Left renal pelvis (tissue), 4 donors: ENCODE measurements at regions not wholly inside any gene's neighbourhood (a gene's known extent, or its start where the extent isn't known, plus 50 kb on each side); places are given as distances from the start of the nearest gene placed in this dataset.
A peak's percentile ranks its signal among the peaks of the same experiment; 100 is the strongest.

ENCODE experiments used
- DNase-seq, 4 donors: peaks; one replicate each; pipeline ENCODE4 v3.0.0-alpha.2; 2013; ENCODE audit warnings: low read depth in 4 of 4, low spot score in 3 of 4

DNA sequence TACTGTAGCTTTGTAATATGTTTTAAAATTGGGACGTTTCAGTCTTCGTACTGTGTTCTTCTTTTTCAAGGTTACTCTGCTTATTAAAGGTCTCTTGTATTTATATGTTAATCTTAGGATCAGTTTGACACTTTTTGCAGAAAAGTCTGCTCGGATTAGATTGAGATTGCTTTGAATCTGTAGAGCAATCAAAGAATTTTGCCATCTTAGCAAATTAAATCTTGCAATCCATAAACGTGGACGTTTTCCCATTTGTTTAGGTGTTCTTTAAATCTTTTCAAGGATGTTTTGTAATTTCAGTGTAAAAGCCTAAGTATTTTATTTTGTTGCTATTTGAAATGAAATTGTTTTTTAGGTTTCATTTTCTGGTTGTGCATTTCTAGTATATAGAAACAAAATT, 78.0 kb upstream of the GTSF1L start:
- no peak for DNase-seq

DNA sequence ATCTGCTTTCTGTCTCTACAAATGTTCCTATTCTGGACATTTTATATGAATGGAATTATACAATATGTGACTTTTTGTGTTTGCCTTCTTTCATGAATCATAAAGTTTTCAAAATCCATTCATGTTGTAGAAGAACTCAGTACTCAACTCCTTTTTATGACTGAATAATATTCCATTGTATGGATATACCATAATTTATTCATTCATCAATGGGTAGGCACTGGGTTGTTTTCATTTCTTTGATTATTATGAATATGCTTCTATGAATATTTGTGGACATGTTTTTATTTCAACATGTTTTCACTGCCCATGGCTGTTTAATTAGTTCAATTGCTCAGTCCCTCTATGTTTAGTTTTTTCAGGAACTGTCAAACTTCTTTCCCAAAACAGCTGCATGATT, 76.5 kb upstream of the GTSF1L start:
- no peak for DNase-seq

DNA sequence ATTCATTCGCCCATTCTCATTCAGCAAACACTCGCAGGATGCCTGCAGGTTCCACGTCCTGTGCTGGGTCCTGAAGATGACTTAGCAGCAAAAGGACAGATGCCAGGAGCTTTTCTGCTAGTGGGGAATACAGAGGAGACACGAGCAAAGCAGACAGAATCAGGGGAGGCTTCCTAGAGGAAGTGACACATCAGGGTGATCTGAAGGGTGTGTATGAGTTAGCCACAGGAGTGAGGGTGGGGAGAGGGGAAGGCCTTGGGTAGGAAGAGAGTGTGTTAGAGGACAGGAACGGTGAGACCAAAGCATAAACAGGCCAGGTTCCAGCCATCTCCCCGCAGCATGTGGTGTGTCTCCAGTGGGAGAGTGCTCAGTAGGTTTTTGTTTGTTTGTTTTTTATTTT, 73.4 kb upstream of the GTSF1L start:
- DNase-seq: no peak

DNA sequence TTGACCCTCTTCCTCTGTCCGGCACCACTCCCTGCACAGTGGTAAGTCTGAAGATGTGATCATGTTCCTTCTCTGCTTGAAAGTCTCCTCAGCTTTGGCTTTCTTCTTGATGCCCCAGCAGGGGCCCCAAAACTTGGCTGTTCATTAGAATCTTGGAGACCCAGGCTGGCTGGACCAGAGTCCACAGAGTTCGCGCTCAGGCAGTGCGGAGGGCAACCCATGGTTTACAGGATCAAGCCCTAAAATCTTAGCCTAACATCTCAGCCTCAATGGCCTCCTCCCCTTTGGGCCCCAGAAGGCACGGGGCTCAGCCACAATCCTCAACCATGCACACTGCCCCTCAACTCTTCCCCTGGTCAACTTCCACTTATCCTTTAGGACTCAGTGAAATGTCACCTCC, 72.9 kb upstream of the GTSF1L start:
- DNase-seq: no peak

DNA sequence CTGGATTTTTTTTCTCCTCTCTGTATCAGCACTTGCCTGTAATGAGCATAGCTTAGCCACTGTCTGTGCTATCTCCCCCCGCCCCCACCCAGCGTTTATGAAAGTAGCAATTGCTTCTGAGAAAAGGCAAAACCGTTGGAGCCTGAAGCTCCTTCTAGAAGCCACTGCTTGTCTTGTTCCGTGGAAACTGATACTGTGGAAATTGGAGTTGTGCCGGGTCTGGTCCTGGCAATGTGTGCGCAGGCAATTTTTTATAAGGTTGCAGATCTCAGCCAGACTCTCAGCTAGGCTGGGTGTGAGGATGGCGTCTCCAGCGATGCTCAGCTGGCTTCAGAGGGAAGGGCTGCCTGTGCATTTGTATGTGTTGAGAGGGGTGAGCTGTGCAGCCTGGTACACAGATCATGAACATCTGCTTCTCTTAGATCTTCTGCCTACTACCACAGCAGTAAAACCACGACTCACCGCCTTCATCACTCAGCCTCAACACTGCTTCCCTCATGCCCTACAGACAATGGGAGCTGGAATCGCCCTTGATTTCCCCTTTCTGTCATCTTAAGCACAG, 72.4 kb upstream of the GTSF1L start:
- DNase-seq: peak in 1 of 4 donors; percentile 1

DNA sequence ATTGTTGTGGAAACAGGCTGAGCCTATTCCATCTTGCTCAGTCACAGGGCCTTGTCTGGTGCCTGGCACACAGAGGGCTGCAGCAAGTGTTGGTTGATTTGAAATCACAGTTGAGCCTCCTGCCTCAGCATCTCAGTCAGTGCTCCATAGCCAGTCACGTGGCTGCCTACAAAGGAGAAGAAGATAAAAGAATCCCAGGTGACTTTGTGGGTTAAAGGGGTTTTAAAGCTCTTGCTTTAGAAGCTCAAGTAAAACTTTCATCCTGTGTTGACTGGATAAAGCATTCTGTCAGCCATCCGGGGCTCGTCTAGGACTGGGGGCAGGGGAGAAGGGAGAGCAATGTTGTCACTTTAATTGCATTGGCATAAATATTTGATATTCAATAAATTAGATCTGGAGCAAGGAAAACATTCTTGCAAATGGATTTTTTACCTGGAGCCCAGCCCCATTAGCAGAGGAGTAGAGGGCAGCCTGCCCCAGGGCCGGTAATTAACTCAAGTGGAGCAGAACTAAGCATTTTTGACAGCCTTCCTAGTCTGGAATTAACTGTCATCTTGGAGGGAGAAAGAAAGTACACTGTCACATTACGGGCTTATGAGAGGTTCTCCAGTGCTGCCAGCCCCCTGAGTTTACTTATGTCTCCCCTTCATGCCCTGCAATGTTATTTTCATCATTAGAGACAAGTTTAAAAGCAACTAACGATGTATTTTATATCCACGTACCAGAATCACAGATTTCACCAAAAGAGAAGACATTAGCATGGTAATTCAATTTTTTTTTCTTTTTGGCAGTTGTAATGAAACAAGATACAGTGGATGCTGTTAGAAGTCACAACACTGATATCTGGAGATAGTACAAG, 71.7 kb upstream of the GTSF1L start:
- DNase-seq: no peak

DNA sequence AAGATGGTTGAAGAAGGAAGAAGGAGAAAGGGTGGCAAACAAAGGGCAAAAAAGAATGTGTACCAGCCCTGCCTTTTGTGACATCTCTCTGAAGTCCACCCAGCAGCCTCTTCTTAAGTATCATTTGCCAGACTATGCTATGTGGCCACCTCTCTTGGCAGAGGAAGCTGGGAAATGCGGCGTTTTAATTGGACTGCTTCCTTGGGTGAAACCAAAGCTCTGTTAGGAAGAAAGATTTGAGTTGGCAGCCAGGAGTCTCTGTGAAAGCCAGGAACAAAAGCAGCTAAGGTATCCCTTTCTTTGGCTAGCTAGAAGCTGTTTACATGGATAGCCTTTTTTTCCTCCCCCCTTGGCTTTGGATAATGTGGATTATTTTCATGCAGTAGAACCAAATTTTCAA, 67.5 kb upstream of the GTSF1L start:
- DNase-seq: no peak

DNA sequence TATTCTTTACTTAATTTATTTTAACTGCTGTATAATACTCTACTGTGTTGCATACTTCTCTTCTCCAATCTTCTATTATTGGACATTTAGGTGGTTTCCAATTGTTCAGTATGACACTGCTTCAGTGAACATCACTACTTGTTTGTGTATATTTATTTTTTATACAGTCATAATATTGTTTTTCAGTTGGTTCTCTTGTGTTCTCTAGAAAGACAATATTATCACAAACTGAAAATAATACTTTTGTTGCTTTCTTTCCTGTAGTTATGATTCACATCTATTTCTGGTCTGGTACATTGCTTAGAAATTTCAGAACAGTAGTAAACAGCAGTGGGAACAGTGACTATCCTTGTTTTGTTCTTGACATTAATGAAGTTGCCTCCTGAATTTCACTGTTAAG, 62.8 kb upstream of the GTSF1L start:
- no peak for DNase-seq

DNA sequence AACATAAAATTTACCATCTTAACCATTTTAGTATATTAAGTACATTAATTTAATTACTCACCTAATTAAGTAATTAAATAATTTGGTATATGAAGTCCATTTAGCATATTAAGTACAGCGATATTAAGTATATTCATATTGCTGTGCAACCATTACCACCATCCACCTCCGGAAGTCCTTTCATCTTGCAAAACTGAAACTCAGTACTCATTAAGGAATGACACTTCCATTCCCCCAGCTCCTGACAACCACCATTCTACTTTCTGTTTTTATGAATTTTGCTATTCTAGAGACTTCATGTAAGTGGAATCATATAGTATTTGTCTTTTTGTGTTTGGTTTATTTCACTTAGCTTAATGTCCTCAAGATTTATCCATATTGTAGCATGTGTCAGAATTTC, 61.1 kb upstream of the GTSF1L start:
- no peak for DNase-seq

DNA sequence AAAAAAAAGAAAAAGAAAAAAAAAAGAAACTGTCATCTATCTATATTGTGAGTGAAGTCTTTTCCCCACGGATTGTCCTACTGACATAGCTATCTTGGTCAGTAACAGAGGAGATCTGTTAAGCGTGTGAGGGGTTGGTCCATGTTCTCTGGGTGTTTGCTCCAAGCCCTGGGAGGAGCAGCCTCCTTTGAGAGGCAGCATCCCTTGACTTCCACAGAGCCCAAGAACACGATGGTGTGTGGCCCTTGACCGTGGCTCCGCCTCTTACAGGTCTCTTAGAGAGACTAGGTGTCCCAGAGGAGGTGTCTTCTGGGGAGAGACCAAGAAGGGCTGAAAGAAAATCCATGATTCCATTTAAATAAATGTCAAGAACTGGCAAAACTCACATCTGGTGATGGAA, 60.1 kb upstream of the GTSF1L start:
- no peak for DNase-seq

DNA sequence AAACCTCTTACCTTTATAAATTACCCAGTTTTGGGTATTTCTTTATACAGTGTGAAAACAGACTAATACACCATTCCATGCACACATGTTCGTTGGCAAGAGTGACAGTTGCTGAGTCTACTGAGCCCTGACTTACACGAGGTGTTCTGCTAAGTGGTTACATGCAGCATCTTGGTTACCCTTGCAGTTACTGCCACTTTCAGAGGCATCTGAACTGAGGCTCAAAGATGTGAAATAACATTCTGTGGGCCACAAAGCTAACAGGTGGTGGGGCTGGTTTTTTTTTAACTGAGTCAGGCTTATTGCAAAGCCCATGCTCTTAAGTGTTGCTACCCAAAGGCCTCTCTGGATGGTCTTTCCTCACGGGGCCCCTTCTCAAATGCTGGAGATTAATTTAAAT, 54.4 kb upstream of the GTSF1L start:
- no peak for DNase-seq

DNA sequence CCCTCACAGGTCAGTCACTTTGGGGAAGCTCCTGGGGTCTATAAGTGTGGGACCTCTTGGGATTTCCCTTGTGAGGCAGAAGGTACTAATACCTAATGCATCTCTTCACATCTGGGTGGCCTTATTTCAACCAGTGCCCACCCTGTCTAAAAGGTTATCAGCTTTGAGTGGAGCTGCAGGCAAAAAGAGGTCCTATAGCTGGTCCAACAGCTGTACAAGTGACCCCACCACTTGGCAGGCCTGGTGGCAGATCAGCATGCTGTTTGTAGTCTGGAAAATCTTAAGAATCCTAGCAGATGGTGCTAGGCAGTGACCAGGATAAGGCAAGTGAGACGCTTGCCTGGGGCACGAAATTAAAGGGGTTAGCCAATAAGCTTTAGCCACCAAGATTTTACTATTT, 51.6 kb upstream of the GTSF1L start:
- no peak for DNase-seq

DNA sequence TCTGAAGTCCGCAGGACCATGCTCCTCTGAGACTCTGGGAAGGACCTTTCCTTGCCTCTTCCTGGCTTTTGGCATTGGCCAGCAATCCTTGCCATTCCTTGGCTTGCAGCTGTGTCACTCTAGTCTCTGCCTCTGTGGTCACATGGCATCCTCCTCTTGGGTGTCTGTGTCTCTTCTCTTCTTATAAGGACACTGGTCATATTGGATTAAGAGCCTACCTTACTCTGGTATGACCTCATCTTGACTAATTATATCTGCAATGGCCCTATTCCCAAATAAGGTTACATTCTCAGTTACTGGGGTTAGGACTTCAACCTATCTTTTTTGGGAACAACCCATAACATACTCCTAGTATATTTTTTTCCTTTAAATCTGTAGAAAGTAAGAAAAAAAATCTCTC, 49.9 kb upstream of the GTSF1L start:
- no peak for DNase-seq
